ENCODE measurements at regions not wholly inside any gene's neighbourhood (a gene's known extent, or its start where the extent isn't known, plus 50 kb on each side); places are given as distances from the start of the nearest gene placed in this dataset.
"Not testable (repeated sequence)": the region's sequence is repeated elsewhere in the genome, so short reads cannot be mapped to it uniquely, and the experiment has no call there.

- Mint-ChIP-seq H3K4me1 (peaks cover 18% of the 10 kb centered on the region), H3K4me3 (no peak overlapping the region), H3K36me3 (ENCODE audit: low read depth) (no peaks in the 10 kb centered on the region), H3K27me3 (ENCODE audit: insufficient read depth) (no peaks in the 10 kb centered on the region), H3K27ac (no peak overlapping the region), H3K9me3 (no peaks in the 10 kb centered on the region)
- H3K36me3 ChIP-seq (ENCODE audit: control insufficient read depth, insufficient read depth, low read length): no peaks in the 10 kb centered on the region
- no peaks in the 10 kb centered on the region for H3K27me3 ChIP-seq (ENCODE audit: control insufficient read depth, insufficient read depth, low read length, poor library complexity, severe bottlenecking)
- DNase-seq: no peak
- WGBS, 2 experiments (ENCODE audit: insufficient coverage in 1 of 2, insufficient read length in 1 of 2): 91 to 93% methylated on average over 2 of the region's 2 CpGs
- H3K9ac ChIP-seq (ENCODE audit: extremely low read depth, low read length, poor library complexity, severe bottlenecking): no peak overlapping the region
- H3K9me3 ChIP-seq (ENCODE audit: control insufficient read depth, low read length): no peaks in the 10 kb centered on the region
- no peak overlapping the region for H3K27ac ChIP-seq (ENCODE audit: low read depth, low read length)
- TF ChIP-seq CTCF (conservative IDR thresholded peaks at IDR 0.05): no peak
- no peak overlapping the region for H3K4me3 ChIP-seq (ENCODE audit: low read length)
- H3K4me1 ChIP-seq (ENCODE audit: control insufficient read depth, insufficient read depth, low read length): peaks cover 5% of the 10 kb centered on the region
These were observed 322.8 kb upstream of the GJE1 start for GRCh38 chr6:141809901-141810300.

- Histone ChIP-seq H3K27ac (ENCODE audit: low read depth, low read length) (no peak overlapping the region), H3K36me3 (ENCODE audit: control insufficient read depth, insufficient read depth, low read length) (no peaks in the 10 kb centered on the region), H3K9me3 (ENCODE audit: control insufficient read depth, low read length) (no peaks in the 10 kb centered on the region), H3K27me3 (ENCODE audit: control insufficient read depth, insufficient read depth, low read length, poor library complexity, severe bottlenecking) (no peaks in the 10 kb centered on the region), H3K4me3 (ENCODE audit: low read length) (no peak overlapping the region), H3K9ac (ENCODE audit: extremely low read depth, low read length, poor library complexity, severe bottlenecking) (no peak overlapping the region), H3K4me1 (ENCODE audit: control insufficient read depth, insufficient read depth, low read length) (peaks cover 5% of the 10 kb centered on the region)
- Mint-ChIP-seq H3K4me3 (no peak overlapping the region), H3K27me3 (ENCODE audit: insufficient read depth) (no peaks in the 10 kb centered on the region), H3K9me3 (no peaks in the 10 kb centered on the region), H3K4me1 (peaks cover 18% of the 10 kb centered on the region), H3K27ac (no peak overlapping the region), H3K36me3 (ENCODE audit: low read depth) (no peaks in the 10 kb centered on the region)
- 83% methylated on average over 1 of the region's 1 CpG for WGBS, 2 experiments (ENCODE audit: insufficient coverage in 1 of 2, insufficient read length in 1 of 2)
- no peak for TF ChIP-seq CTCF (conservative IDR thresholded peaks at IDR 0.05)
- DNase-seq: no peak
These were observed 324.1 kb upstream of the GJE1 start for GRCh38 chr6:141808662-141809061.

- not testable (repeated sequence) for H3K4me1 Mint-ChIP-seq; H3K9ac ChIP-seq (ENCODE audit: extremely low read depth, low read length, poor library complexity, severe bottlenecking); H3K36me3 ChIP-seq (ENCODE audit: control insufficient read depth, insufficient read depth, low read length); H3K27me3 ChIP-seq (ENCODE audit: control insufficient read depth, insufficient read depth, low read length, poor library complexity, severe bottlenecking); H3K4me3 Mint-ChIP-seq; H3K4me3 ChIP-seq (ENCODE audit: low read length); H3K27ac ChIP-seq (ENCODE audit: low read depth, low read length); DNase-seq; H3K27ac Mint-ChIP-seq; H3K4me1 ChIP-seq (ENCODE audit: control insufficient read depth, insufficient read depth, low read length); H3K36me3 Mint-ChIP-seq (ENCODE audit: low read depth); H3K27me3 Mint-ChIP-seq (ENCODE audit: insufficient read depth)
- peaks cover 10% of the 10 kb centered on the region for H3K9me3 ChIP-seq (ENCODE audit: control insufficient read depth, low read length)
- H3K9me3 Mint-ChIP-seq: peaks cover 21% of the 10 kb centered on the region
- 76 to 100% methylated on average over 1 of the region's 1 CpG for WGBS, 2 experiments (ENCODE audit: insufficient coverage in 1 of 2, insufficient read length in 1 of 2)
These were observed 331.8 kb upstream of the GJE1 start for GRCh38 chr6:141800973-141801372.

GRCh38 chr6:141790921-141791320 lies 341.8 kb upstream of the GJE1 start:
- Mint-ChIP-seq H3K36me3 (ENCODE audit: low read depth) (no peaks in the 10 kb centered on the region), H3K4me3 (no peak overlapping the region), H3K27ac (no peak overlapping the region), H3K9me3 (peaks cover 15% of the 10 kb centered on the region), H3K27me3 (ENCODE audit: insufficient read depth) (no peaks in the 10 kb centered on the region), H3K4me1 (peaks cover 2% of the 10 kb centered on the region)
- H3K36me3 ChIP-seq (ENCODE audit: control insufficient read depth, insufficient read depth, low read length): no peaks in the 10 kb centered on the region
- H3K9ac ChIP-seq (ENCODE audit: extremely low read depth, low read length, poor library complexity, severe bottlenecking): no peak overlapping the region
- WGBS, 2 experiments (ENCODE audit: insufficient coverage in 1 of 2, insufficient read length in 1 of 2): 100% methylated on average over 1 of the region's 1 CpG; no CpG with 5 or more reads in 1 of the 2 experiments
- no peak for DNase-seq
- H3K27me3 ChIP-seq (ENCODE audit: control insufficient read depth, insufficient read depth, low read length, poor library complexity, severe bottlenecking): no peaks in the 10 kb centered on the region
- no peaks in the 10 kb centered on the region for H3K4me1 ChIP-seq (ENCODE audit: control insufficient read depth, insufficient read depth, low read length)
- H3K9me3 ChIP-seq (ENCODE audit: control insufficient read depth, low read length): peaks cover 8% of the 10 kb centered on the region
- H3K27ac ChIP-seq (ENCODE audit: low read depth, low read length): no peak overlapping the region
- H3K4me3 ChIP-seq (ENCODE audit: low read length): no peak overlapping the region
- TF ChIP-seq CTCF (conservative IDR thresholded peaks at IDR 0.05): peak; percentile 48

Measured in endodermal cell (in vitro differentiated cells).